Activated gamma-delta T cell treated with anti-CD3 and anti-CD28 coated beads, Interleukin-2, amount 50 U/mL, for 16 hours (primary cell): ENCODE measurements at regions not wholly inside any gene's neighbourhood (a gene's known extent, or its start where the extent isn't known, plus 50 kb on each side); places are given as distances from the start of the nearest gene placed in this dataset.
"Not testable (repeated sequence)": the region's sequence is repeated elsewhere in the genome, so short reads cannot be mapped to it uniquely, and the experiment has no call there.

Experiments used
- DNase-seq: peaks from one replicate; pipeline ENCODE4 v3.0.0-alpha.2; 2020; ENCODE audit warnings: low read depth

DNA sequence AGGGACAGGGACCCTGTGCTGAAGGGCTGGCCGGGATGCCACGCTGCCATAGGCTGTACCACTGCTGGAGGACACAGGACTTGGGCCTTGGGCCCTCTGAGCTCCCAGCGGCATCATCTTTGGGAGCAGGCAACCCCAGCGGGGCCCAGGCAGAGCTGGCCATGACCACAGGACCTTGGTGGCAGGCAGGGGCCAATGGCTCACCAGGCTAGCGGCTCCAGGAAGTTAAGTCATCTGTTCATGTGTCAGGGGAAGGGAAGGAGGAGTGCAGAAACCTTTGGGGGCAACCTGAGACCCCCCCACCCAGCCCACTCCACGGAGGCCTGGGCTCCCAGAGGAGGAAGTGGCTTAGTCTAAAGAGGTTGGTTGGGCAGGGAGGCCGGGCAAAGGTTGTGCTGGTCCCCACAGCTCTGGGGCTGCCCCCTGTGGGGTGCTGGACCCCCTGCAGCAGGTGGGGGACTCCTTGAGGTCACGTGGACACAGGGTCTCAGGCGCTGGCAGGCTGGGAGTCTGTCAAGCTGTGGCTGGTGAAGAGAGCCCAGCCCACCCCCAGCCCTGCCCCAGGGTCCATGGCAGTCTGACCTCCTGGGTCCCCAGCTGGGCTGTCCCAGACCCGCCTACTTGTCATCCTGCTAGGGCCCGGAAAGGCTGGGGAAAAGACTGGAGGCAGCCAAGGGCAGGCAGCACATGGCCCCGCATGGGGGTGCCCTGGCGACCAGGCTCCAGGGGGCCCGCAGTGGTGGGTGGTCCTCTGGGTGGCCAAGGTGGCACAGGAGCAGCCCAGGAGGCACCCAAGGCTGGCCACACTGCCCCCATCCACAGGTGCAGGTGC lies 184.3 kb downstream of the IGLL1 start:
- no peak for DNase-seq

DNA sequence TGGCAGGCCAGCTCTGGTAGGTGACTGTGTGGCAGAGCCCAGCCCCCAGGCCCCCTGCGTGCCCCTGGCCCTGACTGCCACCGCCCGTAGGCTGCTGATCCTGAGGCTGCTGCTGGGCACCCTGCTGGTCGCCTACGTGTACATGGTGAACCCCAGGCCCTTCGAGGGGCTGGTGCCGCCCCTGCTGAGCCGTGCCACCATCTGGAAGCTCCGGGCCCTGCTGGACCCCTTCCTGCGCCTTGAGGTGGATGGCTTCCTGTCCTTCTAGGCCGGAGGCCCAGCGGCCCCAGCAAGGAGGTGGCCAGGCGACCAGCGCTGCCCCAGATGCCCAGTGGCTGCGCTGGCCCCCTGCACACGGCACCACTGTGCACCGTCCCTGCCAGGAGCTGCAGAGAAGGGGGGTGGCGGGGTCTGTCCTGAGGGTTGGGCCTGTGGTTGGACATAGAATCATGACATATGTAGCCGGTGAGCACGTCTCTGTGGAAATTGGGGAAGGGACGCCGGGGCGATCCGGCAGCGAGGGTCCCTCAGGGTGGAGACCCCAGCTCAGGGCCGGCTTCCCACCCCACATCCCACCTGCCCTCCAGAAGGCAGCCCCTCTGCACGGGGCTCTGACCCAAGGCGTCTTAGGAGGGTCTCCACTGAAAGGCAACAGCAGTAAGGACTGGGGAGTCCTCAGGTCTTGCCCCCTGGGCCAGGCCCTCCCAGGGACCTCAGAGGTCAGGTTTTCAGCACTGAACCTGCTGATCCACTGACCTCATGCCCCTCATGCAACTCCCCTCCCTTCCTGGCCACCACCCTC lies 185.4 kb downstream of the IGLL1 start:
- DNase-seq = no peak

DNA sequence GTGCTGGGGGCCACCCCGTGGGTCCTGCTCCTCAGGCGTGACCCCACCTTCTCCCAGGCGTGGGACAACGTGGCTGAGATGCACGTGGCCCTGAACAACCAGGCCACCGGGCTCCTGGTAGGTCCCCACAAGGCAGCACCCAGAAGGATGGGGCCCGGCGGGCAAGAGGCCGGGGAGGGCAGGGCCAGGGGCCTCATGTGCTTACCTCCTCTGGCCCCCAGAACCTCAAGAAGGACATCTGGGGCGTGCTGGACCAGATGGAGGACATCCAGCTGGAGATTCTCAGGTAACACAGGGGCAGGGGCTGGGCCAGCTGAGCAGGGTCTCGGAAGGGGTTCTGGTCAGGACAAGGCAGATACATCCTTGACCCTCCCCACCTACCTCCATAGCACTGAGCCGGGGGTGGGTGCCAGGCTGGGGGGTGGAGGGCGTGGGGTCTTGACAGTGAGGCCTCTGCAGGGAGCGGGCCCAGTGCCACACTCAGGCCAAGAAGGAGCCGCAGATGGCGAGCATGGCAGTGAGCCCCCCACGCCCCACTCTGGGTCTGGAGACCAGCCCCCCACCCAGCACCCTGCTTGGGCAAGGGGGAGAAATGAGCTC lies 186.3 kb downstream of the IGLL1 start:
- DNase-seq = no peak

DNA sequence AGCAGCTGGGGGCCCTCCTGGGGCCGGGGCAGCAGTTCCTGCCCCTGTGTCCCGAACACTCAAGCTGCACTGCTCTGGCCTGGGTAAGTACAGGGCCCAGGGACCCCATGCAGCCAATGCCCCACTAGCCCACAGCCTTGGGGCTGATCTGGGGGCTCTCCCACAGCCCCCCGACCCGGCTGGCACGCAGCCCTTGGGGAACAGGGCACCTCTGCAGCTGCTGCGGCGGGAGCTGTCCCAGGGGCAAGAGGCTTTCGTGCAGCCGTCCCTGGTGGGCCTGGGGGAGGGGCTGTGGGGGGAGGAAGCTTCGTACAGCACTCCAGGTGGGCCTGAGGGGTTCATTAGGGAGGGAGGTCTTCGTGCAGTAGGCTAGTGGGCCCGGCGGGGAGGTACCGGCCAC lies 186.9 kb downstream of the IGLL1 start:
- DNase-seq = not testable (repeated sequence)

DNA sequence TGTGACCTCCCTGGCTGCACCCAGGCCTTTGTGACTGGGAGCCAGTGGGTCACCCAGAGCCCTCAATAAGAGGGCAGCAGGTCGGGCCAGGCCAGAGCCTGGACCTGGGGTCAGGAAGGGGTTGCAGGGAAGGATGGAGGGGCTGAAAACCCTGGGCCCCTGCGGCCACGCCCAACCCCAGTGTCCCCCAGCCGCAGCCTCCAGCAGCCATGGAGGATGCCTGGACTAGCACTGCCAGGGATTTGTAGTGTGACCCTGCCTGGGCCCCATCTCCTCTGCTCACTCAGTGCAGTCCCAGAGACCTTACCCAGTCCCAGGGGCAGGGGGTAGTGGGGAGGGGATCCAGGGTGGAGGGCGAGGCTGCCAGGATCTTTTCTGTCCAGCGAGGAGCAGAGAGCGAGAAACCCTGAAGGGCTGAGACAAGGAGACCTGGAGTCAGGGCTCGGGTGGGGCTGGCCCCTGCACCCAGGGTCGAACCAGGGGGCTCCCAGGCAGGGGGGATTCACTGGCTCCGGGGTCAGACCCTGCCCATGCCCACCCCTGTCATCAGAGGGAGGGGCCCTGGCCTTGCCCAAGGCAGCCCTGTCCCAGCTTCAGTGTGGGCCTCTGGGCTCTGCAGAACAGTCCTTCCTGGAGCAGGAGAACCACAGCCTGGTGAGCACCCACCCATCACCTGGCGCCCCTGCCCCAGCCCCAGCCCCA lies 187.5 kb downstream of the IGLL1 start:
- no peak for DNase-seq

DNA sequence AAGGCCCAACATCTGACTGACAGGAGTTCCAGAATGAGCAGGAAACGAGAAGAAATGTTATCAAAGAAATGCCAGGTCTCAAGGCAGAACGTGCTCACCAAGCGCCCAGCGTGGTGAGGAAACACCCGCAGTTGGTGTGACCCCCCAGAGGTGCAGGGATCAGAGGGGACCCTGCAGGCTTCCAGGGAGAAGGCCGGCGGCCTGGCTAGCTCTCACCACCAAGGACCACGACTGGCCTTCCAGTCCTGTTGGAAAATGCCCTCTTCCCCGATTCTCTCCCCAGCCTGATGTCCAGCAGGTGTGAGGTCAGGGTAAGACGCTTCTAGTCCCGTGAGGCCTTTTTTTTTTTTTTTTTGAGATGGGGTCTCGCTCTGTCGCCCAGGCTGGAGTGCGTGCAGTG lies 189.1 kb downstream of the IGLL1 start:
- DNase-seq = no peak

DNA sequence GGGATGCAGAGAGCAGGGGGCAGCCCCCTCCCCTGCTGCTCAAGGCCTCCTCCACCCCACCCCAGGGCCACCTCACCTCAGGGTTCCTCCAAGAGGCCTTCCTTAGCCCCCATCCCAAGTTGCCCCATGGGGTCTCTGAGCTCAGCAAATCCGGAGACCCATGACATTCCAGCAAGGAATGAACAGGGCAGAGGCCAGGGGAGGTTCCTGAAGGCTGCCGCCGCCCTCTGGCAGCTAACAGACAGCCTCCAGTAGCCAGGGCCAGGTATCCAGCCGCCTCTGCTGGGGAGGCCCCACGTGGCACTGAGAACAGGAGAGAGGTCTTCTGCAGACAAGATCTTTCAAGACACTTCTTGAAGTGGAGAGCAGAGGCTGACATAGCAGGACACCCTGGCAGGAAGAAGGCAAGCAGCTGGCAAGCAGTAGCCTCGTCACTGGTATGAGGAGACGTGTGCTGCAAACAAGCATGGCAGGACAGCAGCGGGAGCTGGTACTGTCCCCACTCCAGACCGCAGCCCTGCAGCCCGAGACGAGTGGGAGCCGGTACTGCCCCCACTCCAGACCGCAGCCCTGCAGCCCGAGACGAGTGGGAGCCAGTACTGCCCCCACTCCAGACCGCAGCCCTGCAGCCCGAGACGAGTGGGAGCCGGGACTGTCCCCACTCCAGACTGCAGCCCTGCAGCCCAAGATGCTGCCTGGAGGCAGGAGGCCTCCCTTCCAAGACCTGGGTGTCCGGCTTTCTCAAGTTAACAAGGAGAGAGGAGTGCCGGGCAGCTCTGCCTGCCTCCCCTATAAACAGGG lies 190.6 kb downstream of the IGLL1 start:
- no peak for DNase-seq

DNA sequence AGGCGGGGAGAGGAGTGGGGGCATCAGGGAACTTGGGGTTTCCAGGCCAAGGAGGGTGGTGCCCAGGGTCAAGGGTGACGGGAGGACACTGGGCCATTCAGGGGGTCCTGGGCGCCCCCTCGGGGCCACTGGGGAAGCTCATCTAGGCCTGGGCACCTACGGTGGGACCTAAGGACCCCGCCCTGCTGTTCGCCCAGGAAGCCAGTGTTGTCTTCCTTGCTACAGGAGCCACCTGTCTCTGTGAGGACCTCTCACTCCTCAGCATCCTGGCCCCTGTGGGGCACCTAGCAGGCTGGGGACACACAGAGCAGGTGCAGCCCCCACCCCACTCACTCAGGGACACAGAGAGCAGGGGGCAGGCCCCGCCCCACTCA lies 191.6 kb downstream of the IGLL1 start:
- DNase-seq = no peak

DNA sequence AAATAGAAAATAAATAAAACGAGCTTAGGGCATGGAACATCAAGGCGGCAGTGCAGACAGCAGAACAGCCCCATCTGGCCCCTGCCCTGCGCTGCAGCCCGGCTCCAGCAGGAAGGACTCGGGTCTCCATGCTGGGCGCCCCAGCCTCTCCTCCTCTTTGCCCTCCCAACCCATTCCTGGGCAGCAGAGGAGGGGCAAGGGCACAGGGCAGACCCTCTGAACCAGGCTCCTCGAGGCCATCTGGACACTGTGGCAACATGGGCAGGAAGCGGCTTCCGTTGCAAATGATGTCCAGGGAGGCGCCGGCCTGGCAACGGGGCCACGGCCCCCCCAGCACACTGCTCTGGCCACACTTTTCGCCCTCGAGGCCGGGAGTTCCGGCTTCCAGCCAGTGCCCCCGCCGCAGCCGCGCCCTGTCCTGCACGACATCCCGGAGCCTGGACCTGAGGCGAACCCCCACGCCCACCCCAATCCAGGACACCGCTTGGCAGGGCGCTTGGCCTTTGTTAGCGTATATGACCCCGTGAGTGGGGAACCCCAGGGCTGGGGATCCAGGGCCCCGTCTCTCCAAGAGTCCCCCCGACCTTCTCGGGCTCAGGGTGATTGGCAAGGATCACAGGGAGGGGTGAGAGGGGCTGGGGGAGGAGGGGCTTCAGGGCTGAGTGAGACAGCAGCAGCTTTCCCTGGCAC lies 192.1 kb downstream of the IGLL1 start:
- no peak for DNase-seq

DNA sequence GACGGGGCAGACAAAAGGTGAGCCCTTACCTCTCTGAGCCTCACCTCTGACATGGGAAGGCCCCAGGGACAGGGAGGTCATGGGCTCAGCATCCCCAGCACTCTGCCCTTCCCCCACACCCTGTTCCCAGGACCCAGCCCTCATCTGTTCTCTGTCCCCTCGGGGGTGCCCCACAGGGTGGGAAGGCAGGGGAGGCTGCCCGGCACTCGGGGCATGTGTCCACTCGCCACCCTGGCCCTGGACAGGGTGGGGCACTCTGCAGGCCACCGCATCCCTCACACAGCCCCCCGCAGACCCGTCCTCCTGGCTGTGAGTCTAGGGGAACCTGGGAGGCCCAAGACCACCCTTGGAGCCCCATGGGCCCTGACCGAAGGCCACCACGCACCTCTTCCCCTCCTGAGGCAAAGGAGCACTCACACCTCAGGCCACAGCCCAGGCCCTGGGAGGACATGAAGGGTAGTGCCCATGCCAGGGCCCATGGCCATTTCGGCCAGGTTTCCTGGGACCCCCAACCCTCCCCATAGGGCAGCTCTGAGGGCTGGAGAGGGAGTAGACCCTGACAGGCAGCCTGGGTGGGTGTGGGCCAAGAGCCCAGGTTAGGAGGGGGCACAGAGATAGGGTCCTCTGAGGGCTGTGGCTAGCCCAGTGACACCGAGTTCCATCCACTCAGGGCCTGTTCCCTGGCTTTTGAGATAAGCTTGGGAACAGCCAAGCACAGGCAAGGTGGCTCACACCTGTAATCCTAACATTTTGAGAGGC lies 193.1 kb downstream of the IGLL1 start:
- no peak for DNase-seq

DNA sequence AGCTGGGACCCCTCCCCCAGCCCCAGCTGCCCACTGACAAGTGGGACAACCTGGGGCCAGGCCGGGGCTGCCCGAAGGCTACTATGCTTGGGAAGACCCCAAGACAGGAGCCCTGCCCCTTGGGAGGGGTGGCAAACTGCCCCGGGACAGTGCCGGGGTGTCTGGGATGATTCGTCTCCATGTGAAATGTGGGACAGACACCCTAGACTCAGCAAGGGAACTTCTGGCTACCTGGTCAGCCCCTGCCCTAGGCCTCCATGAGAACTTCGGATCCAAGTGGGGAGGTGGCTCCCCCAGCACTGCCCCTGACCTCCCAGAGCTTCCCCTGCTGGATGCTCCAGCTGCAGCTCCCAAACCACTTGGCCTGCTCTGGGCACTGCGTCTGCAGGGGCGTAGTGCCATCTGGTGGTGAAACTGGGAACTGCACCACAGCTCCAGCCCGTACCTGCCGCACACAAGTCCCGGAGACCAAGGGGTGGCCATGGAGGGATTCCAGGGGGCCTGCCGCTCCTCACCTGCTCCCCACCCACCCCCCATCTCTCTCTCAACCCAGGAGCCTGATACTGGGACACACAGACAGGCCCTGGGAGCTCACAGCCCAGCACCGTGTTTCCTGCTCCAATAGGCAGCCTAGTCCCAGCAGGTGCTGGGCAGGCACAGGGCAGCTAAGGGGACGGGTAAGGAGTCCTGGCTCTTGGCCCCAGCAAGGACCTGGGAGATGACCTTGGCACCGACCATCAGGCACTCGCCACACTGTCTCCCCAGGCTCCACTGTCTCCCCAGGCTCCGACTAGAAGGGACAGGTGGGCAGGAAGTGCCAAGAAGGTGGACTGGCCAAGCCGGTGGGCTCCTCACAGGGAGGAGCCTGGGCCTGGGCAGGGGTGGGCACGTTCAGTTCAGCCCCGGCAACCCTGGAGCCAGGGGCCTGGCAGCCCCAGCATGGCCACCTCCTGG lies 194.1 kb downstream of the IGLL1 start:
- peak; percentile 72 for DNase-seq

DNA sequence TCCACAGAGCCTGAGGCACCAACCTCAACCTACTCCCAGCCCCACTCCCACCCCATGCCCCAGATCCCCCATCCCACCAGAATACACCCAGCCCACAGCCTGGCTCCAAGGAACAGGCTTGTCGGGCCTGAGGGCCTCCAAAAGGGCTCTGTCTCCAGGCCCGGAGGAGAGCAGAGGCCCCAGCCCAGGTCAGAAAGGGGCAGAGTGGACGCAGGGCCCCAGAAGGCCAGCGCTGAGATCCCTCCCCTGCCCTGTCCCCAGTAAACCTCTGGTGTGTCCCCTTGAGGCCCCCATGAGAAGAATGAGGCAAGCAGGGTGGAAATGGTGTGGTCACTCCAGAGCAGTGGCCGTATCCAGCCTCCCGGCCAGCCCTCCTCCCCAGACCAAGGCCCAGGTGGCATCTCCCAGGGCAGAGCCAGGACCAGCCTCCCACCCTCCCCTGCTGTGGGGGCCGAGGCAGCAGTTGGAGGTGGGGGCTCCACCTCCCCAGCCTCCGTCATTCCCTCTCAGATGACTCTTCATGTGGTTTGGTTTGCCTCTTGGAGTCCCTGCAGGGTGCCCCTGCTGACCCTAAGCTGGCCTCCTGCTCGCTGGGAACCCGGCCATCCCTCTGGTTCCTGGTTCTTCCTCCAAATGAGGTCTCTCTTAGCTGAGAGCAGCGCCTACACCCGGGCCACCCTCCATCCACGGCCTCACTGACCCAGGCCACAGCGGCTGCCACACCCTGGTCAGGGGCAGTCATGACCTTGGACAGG lies 195.0 kb downstream of the IGLL1 start:
- no peak for DNase-seq

DNA sequence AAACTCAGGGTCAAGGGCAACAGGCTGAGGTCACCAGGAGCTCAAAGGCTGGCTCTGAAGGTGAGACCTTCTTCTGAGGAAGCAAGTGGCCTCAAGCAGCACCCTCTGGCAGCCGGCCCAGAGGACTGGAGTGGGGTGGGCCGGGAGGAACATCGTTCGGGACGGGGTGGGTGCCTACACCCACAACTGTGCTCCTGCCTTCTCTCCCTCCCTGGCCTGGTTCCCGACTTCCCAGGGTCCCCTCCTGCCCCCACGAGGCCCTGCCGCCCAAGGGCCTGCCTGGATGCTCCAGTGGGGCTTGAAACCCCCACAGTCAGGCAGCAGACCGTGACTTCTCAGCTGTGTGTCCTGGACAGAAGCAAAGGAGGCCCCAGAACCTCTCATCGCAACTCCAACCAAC lies 195.7 kb downstream of the IGLL1 start:
- no peak for DNase-seq

DNA sequence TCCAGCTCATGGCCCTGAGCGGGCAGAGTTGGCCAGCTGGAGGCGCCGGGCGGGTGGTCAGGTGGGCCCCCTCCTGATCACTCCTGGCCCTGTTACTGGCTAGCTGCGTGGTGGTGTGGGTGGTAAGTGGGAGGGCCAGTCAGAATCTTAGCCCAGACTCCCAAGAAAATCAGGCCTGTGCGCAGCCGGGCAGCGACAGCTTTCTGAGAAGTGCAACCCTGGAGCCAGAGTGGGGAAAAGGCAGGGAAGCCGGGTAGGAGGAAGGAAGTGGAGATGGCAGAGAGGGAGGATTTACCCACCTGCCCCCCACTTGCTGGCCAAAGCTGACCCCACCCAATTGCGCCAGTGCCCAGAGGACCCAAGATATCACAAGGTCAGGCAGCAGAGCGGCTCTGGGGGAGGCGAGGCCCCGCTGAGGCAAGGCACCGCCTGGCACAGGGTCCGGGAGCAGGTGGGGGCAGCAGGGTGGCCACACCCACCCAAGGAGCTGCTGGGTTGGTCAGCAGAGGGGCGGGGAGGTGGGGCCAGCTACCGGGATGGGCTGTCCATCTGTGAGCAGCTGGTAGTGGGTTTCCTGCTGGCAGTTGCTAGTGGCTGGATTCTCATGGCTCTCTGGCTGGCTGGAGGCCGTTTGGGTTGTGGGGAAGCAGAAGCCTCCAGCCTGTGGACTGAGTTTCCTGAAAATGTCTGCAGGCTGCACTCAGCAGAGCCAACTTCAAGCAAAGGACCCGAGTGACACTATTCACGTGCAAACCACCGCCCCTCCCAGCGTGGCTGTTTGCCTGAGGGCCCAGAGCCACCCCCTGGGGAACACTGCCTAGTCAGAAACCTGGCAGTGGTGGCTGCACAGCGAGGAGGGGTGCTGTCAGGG lies 196.4 kb downstream of the IGLL1 start:
- no peak for DNase-seq

DNA sequence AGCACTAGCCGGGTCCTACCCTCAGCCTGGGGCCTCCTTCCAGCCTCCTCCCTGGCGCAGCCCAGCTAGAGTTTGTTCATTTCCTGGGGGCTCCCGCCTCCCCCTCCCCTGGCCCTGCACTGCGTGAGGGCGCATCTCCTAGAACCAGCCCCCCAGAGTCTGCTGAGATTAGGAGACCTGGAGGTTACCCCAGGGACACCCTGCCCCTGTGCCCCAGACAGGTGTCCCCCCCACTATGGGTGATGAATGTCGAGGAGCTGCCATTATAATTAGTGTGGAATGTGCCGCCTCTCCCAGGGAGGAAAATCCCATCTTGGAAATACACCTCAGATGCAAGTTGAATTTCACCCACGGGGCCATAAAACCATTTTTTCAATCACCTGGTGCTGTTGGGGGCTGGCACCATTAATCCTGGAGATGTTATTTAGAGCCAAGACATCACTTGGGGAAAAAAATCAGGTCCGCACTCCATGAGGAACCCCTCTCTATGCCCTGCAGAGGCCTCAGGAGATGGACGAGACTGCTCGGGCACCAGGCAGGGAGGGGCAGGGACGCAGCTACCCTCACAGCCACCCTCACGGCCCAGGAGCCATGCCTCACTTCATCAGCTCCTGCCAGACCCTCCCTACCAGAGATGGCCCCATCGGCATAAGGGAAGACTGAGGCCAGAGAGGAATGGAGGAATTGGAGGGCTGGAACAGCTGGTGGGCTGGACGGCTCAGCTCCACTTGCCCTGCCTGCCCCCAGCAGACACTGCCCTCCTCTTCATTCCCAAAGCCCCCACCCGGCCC lies 197.5 kb downstream of the IGLL1 start:
- DNase-seq = no peak

DNA sequence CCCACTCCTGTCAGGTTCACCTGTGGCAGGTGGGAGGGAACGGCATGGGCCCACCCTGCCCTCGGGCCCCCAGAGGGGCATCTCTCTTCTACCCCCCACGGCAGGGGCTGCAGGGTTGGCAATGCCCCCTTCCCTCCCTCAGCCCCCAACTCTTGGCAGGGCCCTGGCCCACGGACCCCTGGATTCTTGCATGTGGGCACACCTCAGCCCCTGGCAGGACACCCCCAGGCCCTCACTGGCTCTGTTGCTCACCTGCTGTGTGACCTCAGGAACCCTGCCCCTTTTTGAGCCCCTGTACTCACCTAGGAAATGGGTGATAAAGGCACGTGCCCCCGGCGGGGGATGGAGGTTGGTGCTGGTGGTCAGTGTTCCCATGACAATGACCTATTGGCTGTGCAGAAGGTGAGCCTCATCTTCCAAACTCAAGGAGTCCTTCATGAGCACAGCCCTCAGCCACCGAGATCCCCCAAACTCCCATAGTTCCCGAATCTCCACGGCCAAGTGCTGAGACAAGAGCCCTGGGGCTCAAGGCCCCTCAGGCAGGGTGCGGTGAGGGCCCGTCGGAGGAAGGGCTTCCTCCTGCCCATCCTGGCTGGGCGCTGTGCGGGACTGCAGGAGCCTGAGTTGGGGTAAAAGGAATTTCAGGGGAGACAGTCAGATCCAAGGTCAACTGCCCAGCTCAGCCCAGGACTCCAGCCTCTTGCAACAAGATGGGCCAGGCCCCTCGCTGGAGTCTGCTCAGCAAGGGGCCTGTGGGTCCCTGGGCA lies 198.2 kb downstream of the IGLL1 start:
- DNase-seq = no peak
